ENCODE measurements at regions not wholly inside any gene's neighbourhood (a gene's known extent, or its start where the extent isn't known, plus 50 kb on each side); places are given as distances from the start of the nearest gene placed in this dataset.

GRCh38 chr1:67540025-67540732, 110.0 kb upstream of the SERBP1 start:
- Mint-ChIP-seq H3K36me3 (ENCODE audit: low read depth) (no peaks in the 10 kb centered on the region), H3K27me3 (ENCODE audit: insufficient read depth) (no peaks in the 10 kb centered on the region; the same call in 1 of the 2 replicates), H3K4me3 (no peak overlapping the region), H3K9me3 (no peaks in the 10 kb centered on the region), H3K4me1 (ENCODE audit: low read depth) (peaks cover 24% of the 10 kb centered on the region), H3K27ac (0 out of 2 replicates have a peak overlapping the region, but pooled peaks have one; percentile 1)
- no peak for DNase-seq
- TF ChIP-seq CTCF (IDR thresholded peaks at IDR 0.05), result no peak

DNA sequence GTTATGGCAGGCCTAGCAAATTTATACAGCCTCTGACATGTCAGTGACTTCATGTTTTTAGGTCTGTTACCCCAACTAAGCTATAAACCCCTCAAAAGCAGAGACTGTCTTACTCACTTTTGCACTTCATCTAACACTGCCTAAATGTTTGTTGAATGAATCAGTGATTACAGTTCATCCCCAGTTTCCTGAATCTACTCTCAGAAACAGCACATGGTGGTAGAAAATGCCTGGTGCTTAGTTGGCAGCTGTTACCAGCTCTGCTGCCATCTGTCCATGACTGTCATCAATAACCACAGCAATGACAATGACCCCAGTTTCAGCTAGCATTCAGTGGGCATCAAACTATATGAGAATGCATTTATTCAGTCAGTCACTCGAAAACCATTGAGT, 110.5 kb upstream of the SERBP1 start:
- Mint-ChIP-seq H3K27ac (0 out of 2 replicates have a peak overlapping the region, but pooled peaks have one; percentile 1), H3K36me3 (ENCODE audit: low read depth) (no peaks in the 10 kb centered on the region), H3K4me3 (no peak overlapping the region), H3K27me3 (ENCODE audit: insufficient read depth) (peaks cover 1% of the 10 kb centered on the region), H3K4me1 (ENCODE audit: low read depth) (peaks cover 18% of the 10 kb centered on the region), H3K9me3 (no peaks in the 10 kb centered on the region)
- peak; percentile 25 for DNase-seq
- no peak for TF ChIP-seq CTCF (IDR thresholded peaks at IDR 0.05)

GRCh38 chr1:67542747-67543146, 112.5 kb upstream of the SERBP1 start:
- H3K4me1 Mint-ChIP-seq (ENCODE audit: low read depth), result peaks cover 17% of the 10 kb centered on the region
- peaks cover 4% of the 10 kb centered on the region for H3K27me3 Mint-ChIP-seq (ENCODE audit: insufficient read depth)
- no peak for TF ChIP-seq CTCF (IDR thresholded peaks at IDR 0.05)
- H3K4me3 Mint-ChIP-seq, result no peak overlapping the region
- no peak for DNase-seq
- no peak overlapping the region for H3K27ac Mint-ChIP-seq
- no peaks in the 10 kb centered on the region for H3K9me3 Mint-ChIP-seq
- H3K36me3 Mint-ChIP-seq (ENCODE audit: low read depth), result no peaks in the 10 kb centered on the region; the same call in 1 of the 2 replicates

- H3K27me3 Mint-ChIP-seq (ENCODE audit: insufficient read depth), result peaks cover 7% of the 10 kb centered on the region
- H3K36me3 Mint-ChIP-seq (ENCODE audit: low read depth), result no peaks in the 10 kb centered on the region; the same call in 1 of the 2 replicates
- no peak overlapping the region for H3K4me3 Mint-ChIP-seq
- H3K27ac Mint-ChIP-seq, result no peak overlapping the region
- H3K9me3 Mint-ChIP-seq, result no peaks in the 10 kb centered on the region
- no peak for TF ChIP-seq CTCF (IDR thresholded peaks at IDR 0.05)
- DNase-seq, result no peak
- peaks cover 16% of the 10 kb centered on the region for H3K4me1 Mint-ChIP-seq (ENCODE audit: low read depth)
These were observed 114.7 kb upstream of the SERBP1 start for GRCh38 chr1:67544921-67545320.

DNA sequence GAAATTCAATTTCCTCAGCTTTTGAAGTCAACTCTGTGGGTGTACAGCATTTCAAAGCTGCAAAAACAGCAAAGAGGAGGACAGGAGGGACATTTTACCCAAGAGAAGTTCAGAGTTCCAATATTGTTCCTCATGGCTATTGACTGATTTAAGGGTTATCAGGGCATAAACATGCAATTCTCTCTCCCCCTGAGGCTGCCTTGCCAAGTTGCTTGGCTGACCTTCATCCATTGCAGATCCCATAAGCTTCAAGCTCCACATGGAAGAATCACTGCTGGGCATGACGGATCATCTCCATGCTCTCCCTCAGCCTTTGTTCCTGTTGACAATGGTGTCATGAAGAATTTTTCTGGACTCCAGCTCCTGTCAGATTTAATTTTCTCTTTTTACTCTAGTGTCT, 115.2 kb upstream of the SERBP1 start:
- H3K4me3 Mint-ChIP-seq, result no peak overlapping the region

More for the DNA sequence above, 115.2 kb upstream of the SERBP1 start:
- H3K27me3 Mint-ChIP-seq (ENCODE audit: insufficient read depth), result peaks cover 7% of the 10 kb centered on the region
- H3K9me3 Mint-ChIP-seq, result no peaks in the 10 kb centered on the region
- no peak for DNase-seq
- no peaks in the 10 kb centered on the region; the same call in 1 of the 2 replicates for H3K36me3 Mint-ChIP-seq (ENCODE audit: low read depth)
- no peak for TF ChIP-seq CTCF (IDR thresholded peaks at IDR 0.05)
- peaks cover 12% of the 10 kb centered on the region for H3K4me1 Mint-ChIP-seq (ENCODE audit: low read depth)
- H3K27ac Mint-ChIP-seq, result no peak overlapping the region
